Calu3 (cell line): ENCODE measurements at regions not wholly inside any gene's neighbourhood (a gene's known extent, or its start where the extent isn't known, plus 50 kb on each side); places are given as distances from the start of the nearest gene placed in this dataset.
"Not testable (repeated sequence)": the region's sequence is repeated elsewhere in the genome, so short reads cannot be mapped to it uniquely, and the experiment has no call there.

Source experiments
- BruUV-seq: library from RNA; stranded (reverse); fragments of 400-500 nt; replicated peaks from 2 replicates; lab custom pipeline; 2021; lab: Mats Ljungman, UMichigan
- CTCF ChIA-PET: fragments of 300-600 bp; sonication (Branson Sonifier 250); formaldehyde crosslinking; loops from one replicate; lab custom pipeline; 2022; ENCODE audit warnings: antibody characterized with exemption; lab: Charles Lee
- DNase-seq: peaks from one replicate; pipeline ENCODE4 v3.0.0; 2022
- H3K27ac Mint-ChIP-seq: one replicate; pipeline ENCODE4 v1.8.0; 2022; ENCODE audit warnings: mixed read lengths; ENCODE audit not compliant: unreplicated experiment
- H3K27me3 Mint-ChIP-seq: one replicate; pipeline ENCODE4 v1.8.0; 2022; ENCODE audit warnings: mixed read lengths; ENCODE audit not compliant: unreplicated experiment
- H3K36me3 Mint-ChIP-seq: one replicate; pipeline ENCODE4 v1.8.0; 2022; ENCODE audit warnings: mild to moderate bottlenecking, moderate library complexity, mixed read lengths; ENCODE audit not compliant: insufficient read depth, unreplicated experiment
- H3K4me1 Mint-ChIP-seq: one replicate; pipeline ENCODE4 v1.8.0; 2022; ENCODE audit warnings: mild to moderate bottlenecking, low read depth, mixed read lengths; ENCODE audit not compliant: unreplicated experiment
- H3K4me3 Mint-ChIP-seq: one replicate; pipeline ENCODE4 v1.8.0; 2022; ENCODE audit warnings: mild to moderate bottlenecking, low read depth, moderate library complexity, mixed read lengths; ENCODE audit not compliant: unreplicated experiment
- H3K9me3 Mint-ChIP-seq: one replicate; pipeline ENCODE4 v1.8.0; 2022; ENCODE audit warnings: low read depth, mixed read lengths; ENCODE audit not compliant: unreplicated experiment
- intact Hi-C: fragments of 100-400 bp; cut with micrococcal nuclease; formaldehyde crosslinking; loops from one replicate; pipeline ENCODE4 v1.10.0; 2022; ENCODE audit not compliant: unreplicated experiment
- TF ChIP-seq, protein P1 (sequence below): fragments of 200-600 bp; IDR thresholded peaks from one replicate; pipeline ENCODE4 v1.8.0; 2022; ENCODE audit warnings: antibody characterized with exemption; ENCODE audit not compliant: unreplicated experiment

DNA sequence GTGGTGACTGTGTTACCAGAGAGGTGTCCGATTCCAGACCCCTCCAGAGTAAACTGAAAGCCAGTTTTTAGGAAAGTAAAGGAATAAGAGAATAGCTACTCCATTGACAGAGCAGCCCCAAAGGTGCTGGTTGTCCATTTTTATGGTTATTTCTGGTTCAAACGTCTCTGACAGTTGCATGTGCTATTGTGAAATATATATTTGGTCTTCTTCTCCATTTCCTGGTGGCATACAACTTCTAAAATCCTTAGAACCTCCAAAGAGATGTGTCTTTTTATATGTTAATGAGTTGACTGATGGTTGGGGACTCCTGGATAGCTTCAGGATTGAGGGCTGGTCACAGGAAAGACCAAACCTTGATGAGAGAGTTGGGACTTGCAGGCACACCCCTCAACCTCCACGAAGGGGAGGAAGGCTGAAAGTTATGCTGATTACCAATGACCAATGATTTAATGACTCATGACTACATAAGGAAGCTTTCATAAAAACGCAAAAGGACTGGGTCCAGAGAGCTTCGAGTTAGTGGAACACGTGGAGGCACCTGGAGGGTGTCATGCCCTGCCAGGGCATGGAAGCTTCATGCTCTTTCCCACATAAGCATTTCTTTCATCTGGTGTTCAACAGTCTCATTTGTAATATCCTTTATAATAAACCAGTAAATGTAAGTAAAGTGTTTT is 100.7 kb downstream of the SLC16A1 start:
- no TSS peak for BruUV-seq
- no peak overlapping the region for H3K27ac Mint-ChIP-seq

DNA sequence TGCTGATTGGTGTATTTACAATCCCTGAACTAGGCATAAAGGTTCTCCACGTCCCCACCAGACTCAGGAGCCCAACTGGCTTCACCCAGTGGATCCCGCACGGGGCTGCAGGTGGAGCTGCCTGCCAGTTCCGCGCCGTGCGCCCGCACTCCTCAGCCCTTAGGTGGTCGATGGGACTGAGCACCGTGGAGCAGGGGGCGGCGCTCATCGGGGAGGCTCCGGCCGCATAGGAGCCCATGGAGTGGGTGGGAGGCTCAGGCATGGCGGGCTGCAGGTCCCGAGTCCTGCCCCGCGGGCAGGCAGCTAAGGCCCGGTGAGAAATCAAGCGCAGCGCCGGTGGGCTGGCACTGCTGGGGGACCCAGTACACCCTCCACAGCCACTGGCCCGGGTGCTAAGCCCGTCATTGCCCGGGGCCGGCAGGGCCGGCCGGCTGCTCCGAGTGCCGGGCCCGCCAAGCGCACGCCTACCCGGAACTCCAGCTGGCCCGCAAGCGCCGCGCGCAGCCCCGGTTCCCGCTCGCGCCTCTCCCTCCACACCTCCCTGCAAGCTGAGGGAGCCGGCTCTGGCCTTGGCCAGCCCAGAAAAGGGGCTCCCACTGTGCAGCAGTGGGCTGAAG is 101.5 kb downstream of the SLC16A1 start:
- H3K4me3 Mint-ChIP-seq = peak overlapping the region; percentile 41
- DNase-seq = peak; percentile 22
- CTCF ChIA-PET = interaction anchor here (0.6 to 1.2 kb wide), 4 partner anchors 10 to 40 kb away, joined by 3 to 7 read pairs (median 4); no protein-coding TSS in a partner anchor
- H3K27ac Mint-ChIP-seq, intact Hi-C loops, H3K27me3 Mint-ChIP-seq, BruUV-seq, H3K9me3 Mint-ChIP-seq, H3K4me1 Mint-ChIP-seq: not testable (repeated sequence)
- H3K36me3 Mint-ChIP-seq = peaks cover 10% of the 10 kb centered on the region

More for the DNA sequence above, 100.7 kb downstream of the SLC16A1 start:
- DNase-seq = no peak
- Mint-ChIP-seq H3K4me1 (peaks cover 3% of the 10 kb centered on the region), H3K36me3 (peaks cover 2% of the 10 kb centered on the region), H3K27me3 (no peaks in the 10 kb centered on the region), H3K9me3 (no peaks in the 10 kb centered on the region), H3K4me3 (peak overlapping the region; percentile 41)
- intact Hi-C loops = no loop called here
- TF ChIP-seq, protein P1, sequence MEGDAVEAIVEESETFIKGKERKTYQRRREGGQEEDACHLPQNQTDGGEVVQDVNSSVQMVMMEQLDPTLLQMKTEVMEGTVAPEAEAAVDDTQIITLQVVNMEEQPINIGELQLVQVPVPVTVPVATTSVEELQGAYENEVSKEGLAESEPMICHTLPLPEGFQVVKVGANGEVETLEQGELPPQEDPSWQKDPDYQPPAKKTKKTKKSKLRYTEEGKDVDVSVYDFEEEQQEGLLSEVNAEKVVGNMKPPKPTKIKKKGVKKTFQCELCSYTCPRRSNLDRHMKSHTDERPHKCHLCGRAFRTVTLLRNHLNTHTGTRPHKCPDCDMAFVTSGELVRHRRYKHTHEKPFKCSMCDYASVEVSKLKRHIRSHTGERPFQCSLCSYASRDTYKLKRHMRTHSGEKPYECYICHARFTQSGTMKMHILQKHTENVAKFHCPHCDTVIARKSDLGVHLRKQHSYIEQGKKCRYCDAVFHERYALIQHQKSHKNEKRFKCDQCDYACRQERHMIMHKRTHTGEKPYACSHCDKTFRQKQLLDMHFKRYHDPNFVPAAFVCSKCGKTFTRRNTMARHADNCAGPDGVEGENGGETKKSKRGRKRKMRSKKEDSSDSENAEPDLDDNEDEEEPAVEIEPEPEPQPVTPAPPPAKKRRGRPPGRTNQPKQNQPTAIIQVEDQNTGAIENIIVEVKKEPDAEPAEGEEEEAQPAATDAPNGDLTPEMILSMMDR = no peak
- CTCF ChIA-PET = interaction anchor here (0.6 to 1.2 kb wide), 3 partner anchors 10 to 41 kb away, joined by 3 to 7 read pairs (median 3); no protein-coding TSS in a partner anchor

DNA sequence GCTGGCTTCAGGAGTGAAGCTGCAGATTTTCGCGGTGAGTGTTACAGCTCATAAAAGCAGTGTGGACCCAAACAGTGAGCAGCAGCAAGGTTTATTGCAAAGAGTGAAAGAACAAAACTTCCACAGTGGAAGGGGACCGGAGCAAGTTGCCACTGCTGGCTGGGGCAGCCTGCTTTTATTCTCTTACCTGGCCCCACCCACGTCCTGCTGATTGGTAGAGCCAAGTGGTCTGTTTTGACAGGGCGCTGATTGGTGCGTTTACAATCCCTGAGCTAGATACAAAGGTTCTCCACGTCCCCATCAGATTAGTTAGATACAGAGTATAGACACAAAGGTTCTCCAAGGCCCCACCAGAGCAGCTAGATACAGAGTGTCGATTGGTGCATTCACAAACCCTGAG is 102.1 kb downstream of the SLC16A1 start:
- BruUV-seq, H3K9me3 Mint-ChIP-seq, DNase-seq, H3K27ac Mint-ChIP-seq, CTCF ChIA-PET, intact Hi-C loops, H3K4me1 Mint-ChIP-seq, H3K27me3 Mint-ChIP-seq: not testable (repeated sequence)
- Mint-ChIP-seq H3K4me3 (peak overlapping the region; percentile 41), H3K36me3 (peaks cover 16% of the 10 kb centered on the region)

DNA sequence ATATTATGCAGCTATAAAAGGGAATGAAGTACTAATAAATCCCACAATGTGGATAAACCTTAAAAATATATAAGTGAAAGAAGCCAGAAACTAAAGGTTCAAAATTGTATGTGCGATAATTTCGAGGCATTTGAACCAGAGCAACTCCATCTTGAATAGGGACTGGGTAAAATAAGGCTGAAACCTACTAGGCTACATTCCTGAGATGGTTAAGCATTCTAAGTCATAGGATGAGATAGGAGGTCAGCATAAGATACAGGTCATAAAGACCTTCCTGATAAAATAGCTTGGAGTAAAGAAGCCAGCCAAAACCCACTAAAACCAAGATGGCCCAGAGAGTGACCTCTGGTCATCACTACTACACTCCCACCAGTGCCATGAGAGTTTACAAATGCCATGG is 103.1 kb downstream of the SLC16A1 start:
- Mint-ChIP-seq H3K4me1 (peaks cover 10% of the 10 kb centered on the region), H3K9me3 (no peaks in the 10 kb centered on the region), H3K27me3 (no peaks in the 10 kb centered on the region), H3K36me3 (peaks cover 16% of the 10 kb centered on the region), H3K4me3 (no peak overlapping the region), H3K27ac (no peak overlapping the region)
- TF ChIP-seq, protein P1 = no peak
- CTCF ChIA-PET = no interaction called here
- intact Hi-C loops = no loop called here
- no TSS peak for BruUV-seq
- no peak for DNase-seq

DNA sequence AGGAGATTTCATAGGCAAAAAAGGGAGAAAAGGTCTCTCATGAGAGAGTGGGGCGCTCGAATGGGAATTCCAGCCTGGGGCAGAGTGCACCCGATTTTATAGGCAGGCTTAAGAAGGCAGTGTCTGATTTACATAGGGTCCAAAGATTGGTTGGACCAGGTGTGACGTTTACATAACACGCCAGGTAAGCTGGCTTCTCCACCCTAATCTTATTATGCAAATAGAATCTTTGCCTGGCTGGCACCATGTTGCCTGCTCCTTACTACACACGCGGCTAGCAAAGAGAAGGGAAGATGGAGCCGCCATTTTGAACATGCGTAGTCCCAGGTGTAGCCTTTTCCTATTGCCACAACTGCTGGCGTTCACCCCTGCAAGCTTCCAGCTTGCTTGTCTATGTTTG is 103.7 kb downstream of the SLC16A1 start:
- TF ChIP-seq, protein P1 = no peak
- Mint-ChIP-seq H3K4me3 (no peak overlapping the region), H3K4me1 (peaks cover 10% of the 10 kb centered on the region), H3K27me3 (no peaks in the 10 kb centered on the region), H3K36me3 (peaks cover 16% of the 10 kb centered on the region), H3K27ac (no peak overlapping the region), H3K9me3 (no peaks in the 10 kb centered on the region)
- DNase-seq = no peak
- intact Hi-C loops = no loop called here
- CTCF ChIA-PET = interaction anchor here (0.6 kb wide), 1 partner anchor 11 kb away, joined by 3 read pairs; no protein-coding TSS in a partner anchor
- BruUV-seq = no TSS peak
